Activated T-cell treated with anti-CD3 and anti-CD28 coated beads for 1 hour (primary cell): ENCODE measurements at regions not wholly inside any gene's neighbourhood (a gene's known extent, or its start where the extent isn't known, plus 50 kb on each side); places are given as distances from the start of the nearest gene placed in this dataset.

Source experiments
- DNase-seq: peaks from one replicate; pipeline ENCODE4 v3.0.0-alpha.2; 2020; ENCODE audit warnings: low read depth

DNA sequence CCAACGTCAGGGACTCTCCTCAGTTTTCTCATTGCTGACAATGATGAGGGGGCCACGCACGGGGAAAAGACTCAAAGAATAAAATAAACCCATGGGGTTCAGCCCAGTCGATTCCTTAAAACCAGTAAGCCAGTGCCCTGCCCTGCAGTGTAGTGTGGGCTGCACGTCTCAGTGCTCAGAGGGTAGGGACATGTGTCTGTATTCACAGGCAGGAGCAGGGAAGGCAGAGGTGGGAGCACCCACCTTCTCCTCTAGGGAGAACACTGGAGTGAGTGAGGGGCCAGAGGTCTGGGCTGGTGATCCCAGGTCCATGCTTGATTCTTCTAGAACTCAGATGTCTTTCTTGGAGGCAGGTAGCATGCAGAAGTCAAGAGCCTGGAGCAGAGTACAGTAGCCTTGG is 303.6 kb downstream of the MATN1 start:
- DNase-seq: no peak

DNA sequence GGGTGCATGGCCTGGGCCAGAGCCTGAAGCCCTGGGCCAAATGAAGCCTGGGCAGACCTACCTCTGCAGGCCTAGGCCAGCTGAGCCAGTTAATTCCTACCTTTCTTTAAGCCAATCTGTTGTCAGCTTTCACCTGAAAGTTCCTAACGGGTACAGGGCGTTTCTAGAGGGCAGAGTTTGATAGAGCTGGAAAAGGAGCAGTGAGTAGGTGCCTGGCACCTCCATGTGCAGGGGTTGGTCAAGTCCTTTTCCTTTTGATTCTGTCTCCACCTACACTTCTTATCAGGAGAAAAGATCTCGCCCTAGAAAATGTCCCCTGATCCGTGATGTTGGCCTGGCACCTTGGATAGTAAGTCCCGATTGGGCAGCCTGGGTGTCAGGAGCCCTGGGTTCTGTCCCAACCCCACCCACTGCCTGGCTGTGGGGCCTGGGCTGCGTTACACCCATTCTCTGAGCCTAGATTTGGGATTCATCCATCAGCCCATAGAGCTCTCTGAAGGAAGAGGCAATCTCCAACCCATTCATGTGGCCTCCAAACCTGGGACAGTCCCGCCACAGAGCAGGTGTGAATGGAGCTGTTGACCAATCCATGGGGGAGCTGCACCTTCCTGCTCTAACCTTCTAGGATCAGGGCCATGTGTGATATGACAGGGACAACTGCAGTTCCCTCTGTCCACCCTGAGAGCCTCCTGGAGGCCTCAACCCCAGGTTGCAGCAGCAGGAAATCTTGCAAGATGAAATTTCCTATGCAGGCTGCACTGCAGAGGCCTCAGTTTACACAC is 304.3 kb downstream of the MATN1 start:
- no peak for DNase-seq

DNA sequence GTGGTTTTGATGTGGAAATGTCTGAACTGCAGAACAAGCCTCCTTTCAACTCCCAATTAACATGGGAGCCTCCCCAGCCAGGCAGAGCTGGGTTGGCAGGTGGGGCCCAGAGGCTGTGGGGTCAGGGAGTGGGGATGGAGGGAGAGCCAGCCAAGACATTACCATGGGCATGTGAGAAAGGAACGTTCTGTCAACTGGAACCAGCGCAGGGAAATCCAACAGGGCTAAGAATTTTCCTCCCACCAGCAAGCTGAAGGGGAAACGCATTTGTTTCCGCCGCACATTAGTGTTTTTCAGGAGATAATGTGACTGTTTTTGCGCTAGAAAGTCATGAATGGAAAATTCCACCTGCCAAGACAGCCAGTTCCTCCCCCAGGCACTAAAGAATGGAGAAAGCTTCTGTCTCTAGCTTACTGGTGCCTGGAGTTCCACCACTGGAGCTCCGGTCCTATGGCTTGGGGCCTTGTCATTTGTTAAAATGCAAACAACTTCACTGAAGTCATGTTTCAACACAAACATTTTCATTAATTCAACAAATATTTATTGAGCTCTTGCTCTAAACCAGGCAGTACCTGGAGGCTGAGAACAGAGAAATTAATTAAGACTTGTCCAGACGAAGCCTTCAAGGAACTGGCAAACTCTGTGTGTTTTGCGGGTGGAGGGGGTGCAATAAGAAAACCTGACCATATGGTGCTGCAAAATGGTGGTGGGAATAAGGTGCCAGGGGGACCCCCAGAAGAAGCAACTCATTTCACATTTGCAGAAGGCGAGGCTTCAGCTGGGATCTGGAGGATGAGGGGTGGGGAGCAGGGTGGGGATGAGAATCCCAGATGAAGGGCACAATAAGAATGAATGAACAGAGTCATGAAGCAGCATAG is 305.1 kb downstream of the MATN1 start:
- DNase-seq: no peak

DNA sequence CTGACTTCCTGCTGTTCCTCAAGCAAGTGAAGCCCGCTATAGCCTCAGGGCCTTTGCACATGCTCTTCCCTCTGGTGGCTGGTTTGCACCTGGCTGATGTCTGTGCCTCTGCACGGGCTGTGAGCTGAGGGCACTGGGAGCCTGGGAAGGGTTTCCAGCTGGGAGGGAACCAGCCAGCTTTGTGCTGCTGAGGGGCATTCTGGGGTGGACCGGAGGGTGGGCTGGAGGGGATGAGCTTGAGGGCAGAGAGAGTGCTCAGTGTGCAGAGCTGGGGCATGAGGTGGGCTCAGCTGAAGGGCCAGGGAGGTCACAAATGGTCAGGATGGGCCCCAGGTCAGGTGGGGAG is 305.7 kb downstream of the MATN1 start:
- DNase-seq: no peak

DNA sequence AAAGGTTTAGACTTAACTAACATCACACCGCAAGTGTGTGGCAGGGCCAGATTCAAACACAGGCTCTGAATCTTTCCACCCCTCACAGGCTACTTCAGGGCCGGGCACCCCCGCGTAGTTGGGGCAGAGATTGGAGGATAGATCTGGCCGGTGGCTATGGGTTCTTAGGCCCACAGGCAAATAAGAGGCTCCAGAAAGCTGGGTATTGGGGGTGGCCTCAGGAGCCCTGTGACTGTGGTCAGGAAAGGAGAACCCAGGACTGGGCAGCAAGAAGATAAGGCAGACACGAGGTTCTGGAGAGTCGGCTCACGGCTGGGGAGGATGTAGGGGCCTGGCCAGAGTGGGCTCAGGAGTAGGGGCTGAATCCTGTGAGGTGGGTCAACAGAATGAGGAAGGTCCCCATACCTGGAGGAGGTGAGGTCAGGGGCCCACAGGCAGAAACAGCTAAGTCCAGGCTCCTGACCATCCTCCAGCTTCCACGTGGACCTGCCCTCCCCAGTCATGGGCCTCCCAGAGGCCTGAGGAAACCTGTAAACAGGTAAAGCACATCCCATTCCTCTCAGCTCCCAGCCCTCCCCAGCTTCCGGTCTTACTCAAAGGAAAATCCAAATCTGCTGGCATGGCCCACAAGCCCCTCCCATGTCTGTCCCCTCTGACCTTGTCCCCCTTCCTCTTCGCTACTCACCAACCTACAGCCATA is 306.2 kb downstream of the MATN1 start:
- DNase-seq: no peak

DNA sequence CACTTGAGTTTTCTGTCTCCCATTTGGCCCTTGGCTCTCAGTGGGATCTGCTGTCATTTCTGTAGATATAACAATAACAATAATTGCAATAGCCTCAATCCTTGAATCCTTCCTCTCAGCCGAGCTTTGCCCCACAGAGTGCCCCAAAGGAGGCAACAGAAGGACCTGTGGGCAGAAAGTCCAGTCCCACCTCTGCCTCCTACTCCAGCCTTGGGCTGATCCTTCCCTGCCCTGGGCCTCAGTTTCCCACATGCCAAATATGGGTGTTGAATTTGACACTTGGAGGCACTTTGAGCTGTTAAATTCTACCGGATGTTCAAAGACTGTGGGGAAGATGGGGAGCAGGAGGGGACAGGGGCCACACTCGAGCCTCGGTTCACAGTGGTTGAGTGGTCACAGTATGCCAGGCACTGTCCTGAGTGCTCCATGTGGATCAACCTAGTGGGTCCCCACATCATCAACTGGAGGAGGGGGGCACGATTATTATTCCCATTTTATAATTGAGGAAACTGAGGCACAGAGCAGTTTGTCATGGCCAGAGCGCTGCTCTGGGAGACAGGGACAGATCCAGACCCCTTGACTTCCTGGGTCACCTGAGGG is 307.1 kb downstream of the MATN1 start:
- DNase-seq: no peak

DNA sequence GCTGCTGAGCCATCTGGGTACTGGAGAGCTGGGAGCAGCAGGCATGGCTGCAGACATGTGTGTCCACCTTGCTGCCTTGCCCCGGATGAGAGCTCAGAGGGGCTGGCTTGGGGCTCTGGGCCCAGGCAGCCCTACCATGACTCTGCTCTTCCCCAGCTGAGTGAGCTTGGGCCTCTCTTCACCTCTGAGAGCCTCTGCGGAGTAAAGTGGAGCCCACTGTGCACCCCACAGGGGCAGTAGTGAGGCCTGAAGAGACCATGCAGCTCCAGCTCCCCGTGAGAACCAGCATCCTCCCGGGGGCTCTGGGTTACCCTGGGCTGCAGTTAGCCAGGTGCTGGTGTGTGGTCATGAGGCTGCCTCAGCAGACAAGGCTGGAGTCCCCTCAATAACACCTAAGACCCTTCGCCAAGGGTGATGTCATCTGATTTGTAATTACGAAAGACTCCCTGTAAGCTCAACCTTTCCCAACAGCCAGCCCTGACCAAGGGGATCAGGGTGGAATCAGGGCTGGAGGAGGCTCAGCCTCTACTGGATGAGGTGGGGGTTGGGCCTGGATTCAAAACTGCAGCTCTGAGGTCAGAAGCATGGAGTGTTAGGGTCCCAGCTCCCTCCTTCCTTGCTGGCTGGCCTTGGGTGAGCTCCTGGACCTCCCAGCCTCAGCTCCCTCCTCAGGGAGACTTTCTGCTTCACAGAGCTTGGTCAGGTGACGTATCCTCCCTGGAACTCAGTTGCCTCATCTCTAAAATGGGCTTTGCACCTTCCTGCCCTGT is 308.0 kb downstream of the MATN1 start:
- DNase-seq: no peak

DNA sequence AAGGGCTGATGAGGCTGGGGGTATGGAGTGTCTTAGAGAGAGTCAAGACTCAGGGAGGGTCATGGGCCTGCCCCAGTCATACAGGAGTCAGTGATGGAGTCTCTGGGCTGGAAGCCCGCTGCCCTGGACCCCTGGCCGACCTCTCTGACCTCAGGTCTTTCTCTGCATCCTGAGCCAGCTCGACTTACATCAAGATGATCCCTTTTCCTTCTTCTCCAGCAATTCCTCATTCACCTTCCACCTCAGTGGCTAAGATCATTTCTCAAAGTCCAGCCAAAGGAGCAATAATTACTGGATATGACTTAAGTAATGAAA is 308.6 kb downstream of the MATN1 start:
- no peak for DNase-seq

DNA sequence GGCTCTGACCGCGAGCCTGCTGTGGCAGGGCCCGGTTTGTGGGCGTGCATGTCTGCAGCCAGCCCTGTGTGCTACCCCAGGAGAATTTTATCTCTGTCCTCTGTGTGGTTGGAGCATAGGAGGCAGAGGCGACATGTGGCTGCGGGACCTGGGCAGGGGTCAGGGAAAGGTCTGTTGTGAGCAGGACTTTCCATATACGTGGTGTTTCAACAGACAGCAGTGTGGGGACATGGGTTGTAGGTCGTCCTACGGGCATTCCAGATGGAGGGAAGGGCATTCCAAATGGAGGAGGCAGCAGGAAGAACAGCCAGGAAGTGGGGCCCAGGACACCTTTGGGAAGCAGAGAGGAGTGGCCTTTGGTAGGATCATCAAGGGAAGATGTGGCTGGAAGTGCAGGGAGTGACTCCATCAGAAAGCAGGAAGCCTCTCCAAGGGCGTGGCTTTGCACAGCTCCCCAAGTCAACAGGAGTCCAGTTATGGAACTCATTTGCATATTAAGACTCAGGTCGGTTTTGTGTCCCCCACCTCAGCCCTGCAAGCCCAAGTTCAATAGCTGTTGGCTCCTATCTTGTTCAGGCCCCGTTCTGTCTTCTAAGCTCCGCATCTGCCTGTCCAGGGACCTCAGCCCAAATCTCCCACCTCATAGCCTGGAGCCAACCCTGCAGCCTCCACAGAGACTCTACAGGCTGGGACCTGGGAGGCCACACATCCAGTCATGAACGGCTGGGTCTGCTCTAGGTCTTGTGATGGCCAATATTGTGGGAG is 309.1 kb downstream of the MATN1 start:
- DNase-seq: no peak

DNA sequence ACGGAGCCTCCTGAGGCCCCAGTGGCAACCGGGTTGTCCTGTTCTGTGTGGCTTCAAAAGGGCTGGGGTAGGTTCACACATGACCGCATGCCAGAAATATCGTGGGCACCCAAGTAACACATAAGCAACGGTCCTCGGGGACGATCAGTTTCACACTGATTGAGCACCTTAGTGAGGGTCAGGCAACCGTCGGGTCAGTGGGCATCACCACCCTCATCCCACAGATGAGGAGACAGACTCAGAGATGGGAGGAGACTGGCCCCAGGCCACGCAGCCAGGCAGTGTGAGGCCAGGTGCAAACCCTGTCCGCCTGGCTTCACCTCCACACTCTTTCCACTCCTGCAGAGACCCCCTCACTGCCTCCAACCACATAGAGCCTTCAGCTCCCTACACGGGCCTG is 309.8 kb downstream of the MATN1 start:
- DNase-seq: no peak

DNA sequence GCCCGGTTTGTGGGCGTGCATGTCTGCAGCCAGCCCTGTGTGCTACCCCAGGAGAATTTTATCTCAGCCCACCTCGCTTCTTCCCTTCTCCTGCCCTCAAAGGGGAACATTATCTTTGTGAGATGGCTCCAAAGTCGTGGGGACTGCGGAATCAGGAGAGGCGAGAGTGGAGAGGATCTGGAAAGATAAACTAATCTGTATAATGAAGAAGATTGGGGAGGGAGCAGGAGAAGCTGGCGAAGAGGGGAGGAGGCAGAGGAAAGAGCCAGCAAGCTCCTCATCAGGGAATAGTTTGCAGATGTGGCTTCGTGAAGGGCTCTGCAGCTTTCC is 310.3 kb downstream of the MATN1 start:
- no peak for DNase-seq

DNA sequence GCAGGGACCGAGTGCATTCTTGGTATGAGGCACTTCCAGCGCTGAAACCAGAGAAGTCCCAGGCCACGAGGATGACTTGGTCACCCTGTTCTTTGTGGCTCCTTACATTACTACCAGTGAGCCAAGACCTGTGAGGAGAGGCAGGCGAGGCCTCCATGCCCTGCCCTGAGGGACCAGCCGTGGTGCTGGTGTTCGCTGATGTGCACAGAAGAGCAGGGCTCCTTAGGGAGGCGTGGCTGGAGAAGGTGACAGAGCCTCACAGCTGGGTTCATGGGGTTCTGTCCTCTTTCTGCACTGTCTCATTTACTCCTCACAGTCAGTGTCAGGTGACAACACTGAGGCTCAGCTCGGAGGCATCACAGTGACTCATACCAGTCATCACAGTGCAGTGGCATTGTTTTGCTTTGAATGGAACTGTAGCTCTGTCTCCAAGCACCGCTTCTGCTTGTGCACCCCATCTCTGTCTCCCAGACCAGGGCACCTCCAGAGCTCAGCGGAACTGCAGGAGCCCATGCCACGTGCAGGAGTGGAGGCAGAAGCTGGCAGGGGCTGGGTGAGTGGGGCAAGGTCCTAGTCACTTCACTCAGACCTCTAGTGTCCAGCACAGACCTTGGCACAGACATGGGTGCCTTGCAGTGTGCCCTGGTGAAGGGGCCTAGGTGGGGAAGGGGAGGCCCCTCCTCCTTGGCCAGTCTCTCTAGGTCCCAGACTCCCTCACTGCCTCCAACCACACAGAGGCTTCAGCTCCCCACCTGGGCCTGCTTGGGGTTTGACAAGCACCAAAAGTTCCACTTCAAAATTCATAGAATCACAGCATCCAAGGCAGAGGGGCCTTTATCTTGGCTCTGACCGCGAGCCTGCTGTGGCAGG is 310.9 kb downstream of the MATN1 start:
- no peak for DNase-seq

DNA sequence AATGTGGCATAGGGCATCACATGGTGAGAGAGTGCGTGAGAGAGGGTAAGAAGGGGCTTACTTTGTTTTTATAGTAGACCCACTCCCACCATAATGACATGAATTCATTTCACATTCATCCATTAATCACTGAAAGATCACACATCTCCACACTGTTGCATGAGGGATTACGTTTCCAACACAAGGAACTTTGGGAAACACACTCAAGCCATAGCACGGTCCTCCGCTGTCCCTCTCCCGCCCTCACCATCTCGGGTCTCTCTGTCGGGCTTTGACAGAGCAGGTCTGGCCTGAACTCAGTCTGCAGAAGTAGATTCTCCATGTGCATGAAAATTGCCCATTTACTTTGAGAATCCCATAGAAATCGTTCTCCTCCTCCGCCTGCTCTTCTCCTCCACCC is 312.2 kb downstream of the MATN1 start:
- no peak for DNase-seq

DNA sequence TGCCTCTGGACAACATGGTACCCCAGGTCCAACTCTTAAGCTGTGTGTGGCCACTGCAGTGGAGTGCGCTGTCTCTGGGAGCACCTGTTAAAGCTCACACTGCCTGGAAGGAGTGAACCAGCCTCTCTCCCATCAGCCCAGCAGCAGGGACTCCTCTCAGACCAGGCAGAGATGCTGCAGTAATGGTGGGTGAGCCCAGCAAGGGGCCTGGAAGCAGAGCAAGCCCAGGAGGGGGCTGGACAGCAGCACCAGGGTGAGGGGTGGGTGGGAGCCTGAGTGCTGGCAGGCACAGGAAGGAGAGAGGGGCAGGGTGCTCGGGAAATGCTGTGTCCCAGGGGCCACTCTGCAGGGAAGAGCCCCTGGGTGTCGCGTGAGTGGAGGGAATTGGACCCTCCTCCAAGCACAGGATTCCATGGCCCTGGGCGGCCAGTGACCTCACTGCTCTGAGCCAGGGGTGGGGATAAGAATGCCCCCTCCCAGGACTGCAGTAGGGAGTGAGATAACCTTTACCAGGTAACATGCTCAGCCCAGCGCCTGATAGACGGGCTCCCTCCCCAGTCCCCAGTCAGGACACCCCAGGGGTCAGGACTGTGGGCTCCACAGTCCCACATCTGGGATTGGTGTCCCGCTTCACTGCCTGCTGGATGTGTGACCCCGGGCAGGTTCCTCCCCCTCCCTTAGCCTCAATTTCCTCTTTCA is 313.1 kb downstream of the MATN1 start:
- DNase-seq: no peak

DNA sequence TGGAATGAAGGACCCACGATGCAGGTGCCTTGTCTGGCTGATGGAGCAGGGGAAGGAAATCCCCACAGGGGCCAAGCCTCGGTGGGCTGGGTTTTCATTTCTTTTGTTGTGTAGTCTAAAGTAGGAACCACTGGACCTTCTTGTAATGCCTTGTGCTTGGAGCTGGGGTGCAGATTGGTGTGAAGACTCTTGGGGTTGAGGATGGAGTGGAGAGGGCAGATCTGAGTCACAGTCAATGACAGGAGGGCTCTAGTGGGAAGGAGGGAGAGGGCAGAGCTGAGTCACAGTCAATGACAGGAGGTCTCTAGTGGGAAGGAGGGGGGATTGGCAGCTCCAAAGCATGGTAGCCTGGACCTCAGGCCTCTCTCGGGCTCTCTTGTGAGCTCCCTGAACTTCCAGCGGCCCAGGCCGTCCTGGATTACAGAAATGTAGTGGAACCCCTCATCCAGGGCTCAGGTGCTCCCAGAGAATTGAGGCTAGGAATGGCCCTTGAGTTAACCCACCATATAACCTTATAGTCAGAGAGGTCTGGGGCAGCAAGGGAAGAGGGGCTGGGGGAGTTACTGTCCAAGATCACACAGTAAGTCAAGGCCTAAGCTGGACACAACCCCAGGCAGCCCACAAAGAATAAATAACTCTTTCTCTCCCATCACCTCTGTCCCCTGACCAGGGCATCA is 313.8 kb downstream of the MATN1 start:
- no peak for DNase-seq

DNA sequence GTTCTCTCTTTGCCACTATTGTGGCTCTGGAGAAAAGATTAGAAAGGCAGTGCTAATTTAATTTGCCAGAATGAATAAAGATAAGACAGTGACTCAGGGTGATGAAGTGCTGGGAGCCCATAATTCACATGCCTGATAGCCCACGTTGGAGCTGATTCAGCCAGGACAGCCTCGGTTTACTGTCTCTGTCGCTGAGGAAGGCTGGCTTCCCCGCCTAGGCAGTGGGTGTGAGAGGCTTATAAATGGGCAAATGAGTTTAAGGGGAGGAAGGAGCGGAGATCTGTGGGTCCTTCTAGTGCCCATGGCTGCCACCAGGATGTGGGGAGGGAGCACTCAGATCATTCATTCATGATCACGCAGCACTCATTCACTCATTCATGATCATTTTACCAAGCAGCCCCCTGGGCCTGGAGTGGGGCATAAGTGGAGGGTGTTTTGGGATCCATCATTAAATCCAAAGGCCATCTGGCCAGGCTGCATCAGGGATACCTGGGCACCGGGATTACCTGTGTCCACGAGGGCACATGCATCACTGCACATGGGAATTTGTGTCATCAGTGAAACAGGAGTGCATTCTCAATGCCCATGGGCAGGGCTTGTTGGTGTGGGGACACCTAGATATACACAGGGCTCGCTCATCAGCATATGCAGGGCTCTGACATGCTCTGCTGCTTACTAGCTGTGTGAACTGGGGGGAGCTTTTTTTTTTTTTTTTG is 315.4 kb downstream of the MATN1 start:
- DNase-seq: no peak

DNA sequence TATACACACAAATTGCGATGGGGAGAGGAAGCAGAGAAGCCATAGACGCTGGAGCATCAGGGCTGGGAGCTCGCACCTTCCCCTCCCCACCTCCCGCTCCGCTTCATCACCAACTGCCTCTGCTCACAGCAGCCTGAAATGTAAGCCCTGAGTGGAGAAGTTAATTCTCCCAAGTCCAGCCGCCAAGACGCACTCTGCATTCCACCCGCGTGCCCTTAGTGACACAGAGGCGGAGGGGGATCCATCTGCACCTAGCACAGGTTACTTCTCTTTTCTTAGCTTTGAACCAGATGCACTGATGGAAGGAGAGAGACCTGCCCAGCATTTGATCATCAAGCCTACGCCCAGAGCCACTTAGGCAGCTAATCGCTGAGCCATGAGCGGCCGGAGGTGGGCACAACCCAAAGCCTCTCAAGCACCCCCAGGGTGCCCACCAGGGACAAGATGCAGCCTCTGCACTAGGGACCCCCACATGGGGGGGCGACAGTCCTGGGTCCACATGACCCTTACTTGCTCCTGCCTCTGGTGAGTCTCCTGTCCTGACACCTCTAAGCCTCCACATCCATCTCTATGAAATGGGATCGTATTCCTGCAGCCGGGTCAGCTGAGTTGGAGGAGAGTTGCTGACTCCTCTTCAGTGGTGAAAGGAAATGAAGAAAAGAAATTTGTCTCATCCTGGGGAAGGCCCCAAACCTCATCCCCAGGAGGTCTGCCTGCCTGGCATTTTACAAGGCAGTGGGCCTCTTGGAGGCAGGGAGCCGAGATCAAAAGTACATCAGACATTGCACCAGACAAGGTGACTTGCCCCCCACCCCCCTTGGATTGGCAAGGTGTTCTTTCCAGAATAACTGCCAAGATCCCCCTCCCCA is 316.2 kb downstream of the MATN1 start:
- DNase-seq: no peak
